HG02678 (cell line): ENCODE measurements at regions not wholly inside any gene's neighbourhood (a gene's known extent, or its start where the extent isn't known, plus 50 kb on each side); places are given as distances from the start of the nearest gene placed in this dataset.

Source experiments
- ATAC-seq: cut with Tn5 transposase; IDR thresholded peaks from one replicate; pipeline ENCODE4 v1.9.1; 2021; ENCODE audit warnings: mild to moderate bottlenecking, moderate library complexity; ENCODE audit not compliant: unreplicated experiment

DNA sequence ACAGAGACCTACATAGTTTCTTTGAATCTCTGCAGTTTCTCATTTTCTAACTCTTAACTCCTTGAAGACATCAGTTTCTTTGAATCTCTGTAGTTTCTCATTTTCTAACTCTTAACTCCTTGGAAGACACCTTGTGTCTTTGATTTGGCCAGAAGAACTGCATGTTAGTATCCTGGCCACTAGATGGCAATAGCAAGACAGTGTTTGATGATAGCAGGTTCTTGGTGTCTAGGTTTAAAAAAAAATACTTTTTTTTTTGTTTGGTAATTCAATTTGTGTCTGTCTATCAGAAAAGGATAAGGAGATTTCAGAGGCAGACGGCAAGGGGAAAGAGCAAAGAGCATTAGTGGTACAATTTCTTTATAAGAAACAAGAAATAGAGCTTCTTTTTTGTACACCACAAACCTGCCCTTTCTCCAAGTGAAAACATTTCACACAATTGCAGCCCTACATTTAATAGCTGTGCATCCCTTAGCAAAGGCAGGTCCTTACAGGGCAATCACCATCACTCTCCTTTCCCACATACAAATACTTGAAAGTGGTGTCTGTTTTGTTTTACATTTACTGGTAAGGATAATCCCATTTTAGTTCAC lies 1324.9 kb upstream of the CDH8 start:
- peak; percentile 62 for ATAC-seq

DNA sequence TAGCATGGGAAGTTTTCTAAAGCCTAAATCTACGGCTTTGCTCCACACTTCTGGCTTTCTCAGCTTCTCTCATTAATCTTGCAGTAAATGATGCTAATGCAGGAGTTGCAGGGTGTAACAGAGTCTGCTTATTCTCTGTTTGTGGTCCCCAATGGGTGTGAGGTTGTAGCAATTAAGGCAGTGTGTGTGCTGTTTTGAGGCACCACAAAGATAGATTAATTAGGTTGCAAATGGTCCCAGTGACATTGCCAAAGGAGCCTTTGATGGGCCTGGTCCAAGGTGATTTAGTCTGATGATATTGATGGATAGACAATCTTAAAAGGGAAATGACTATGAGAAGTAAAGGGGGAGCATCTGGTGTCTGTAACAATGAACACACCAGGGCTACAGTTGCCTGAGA lies 1313.7 kb upstream of the CDH8 start:
- no peak for ATAC-seq

DNA sequence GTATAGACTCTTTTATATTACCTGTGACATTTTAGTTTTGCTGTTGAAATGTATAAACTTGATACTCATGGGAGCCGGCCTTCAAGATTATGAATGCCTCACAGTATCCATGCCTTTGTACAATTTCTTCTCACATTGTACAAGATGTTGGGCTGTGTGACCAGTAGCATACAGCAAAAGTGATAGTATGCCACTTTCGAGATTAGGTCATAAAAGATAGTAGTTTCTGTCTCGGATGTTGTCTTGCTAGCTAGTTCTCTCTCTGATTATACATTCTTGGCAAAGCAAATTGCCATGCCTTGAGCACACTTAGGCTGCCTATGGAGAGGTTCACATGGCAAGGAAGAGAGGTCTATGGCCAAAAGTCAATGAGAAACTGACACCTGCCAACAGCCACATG lies 1309.8 kb upstream of the CDH8 start:
- ATAC-seq: no peak

DNA sequence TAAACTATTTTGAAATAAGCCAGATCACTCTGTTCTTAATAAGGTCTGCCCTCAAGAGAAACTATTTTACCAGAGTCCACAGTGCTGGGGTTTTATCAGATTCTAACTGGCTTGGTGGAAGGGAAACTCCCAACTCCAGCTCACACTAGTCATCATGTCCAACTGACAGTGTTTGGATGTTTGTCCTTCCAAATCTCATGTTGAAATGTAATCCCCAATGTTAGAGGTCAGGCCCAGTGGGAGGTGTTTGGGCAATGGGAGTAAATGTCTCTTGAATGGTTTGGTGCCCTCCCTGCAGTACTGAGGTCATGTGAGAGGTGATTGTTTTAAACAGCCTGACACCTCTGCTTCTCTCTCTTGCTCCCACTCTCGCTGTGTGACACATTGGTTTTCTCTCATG lies 1301.0 kb upstream of the CDH8 start:
- no peak for ATAC-seq

DNA sequence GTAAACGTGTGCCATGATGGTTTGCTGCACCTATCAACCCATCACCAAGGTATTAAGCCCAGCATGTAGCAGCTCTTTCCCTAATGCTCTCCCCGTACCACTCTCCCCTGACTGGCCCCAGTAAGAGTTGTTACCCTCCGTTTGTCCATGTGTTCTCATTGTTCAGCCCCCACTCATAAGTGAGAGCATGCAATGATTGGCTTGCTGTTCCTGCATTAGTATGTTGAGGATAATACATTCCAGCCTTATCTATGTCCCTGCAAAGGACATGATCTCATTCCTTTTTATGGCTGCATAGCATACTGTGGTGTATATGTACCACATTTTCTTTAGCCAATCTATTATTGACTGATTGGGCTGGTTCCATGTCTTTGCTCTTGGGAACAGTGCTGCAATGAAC lies 1294.9 kb upstream of the CDH8 start:
- no peak for ATAC-seq

DNA sequence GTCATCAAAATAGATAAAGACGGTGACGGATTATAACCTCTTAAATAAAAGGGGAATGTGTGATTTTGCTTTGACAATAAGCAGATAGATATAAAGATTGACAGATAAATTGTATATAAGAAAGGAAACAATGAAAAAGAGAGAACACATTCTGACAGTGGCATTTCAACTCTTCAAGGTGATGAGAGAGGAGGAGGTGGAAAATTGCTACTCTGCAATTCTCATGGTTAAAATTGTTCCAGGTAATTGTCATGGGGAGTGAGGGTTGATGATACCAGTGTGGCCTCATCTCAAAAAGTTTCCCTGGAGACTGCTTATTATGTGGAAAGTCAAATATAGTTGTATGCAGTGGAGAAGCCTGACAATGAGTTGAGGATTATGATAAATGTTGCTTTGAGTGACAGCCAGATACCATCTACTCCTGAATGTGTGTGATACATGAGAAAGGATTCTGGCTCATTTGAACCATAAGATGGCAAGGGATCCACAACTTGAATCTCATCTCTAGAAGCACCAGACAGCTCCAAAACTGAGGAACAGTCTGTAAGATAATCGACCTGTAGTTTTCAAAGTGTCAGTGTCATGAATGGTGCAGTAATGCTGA lies 1290.6 kb upstream of the CDH8 start:
- ATAC-seq: no peak

DNA sequence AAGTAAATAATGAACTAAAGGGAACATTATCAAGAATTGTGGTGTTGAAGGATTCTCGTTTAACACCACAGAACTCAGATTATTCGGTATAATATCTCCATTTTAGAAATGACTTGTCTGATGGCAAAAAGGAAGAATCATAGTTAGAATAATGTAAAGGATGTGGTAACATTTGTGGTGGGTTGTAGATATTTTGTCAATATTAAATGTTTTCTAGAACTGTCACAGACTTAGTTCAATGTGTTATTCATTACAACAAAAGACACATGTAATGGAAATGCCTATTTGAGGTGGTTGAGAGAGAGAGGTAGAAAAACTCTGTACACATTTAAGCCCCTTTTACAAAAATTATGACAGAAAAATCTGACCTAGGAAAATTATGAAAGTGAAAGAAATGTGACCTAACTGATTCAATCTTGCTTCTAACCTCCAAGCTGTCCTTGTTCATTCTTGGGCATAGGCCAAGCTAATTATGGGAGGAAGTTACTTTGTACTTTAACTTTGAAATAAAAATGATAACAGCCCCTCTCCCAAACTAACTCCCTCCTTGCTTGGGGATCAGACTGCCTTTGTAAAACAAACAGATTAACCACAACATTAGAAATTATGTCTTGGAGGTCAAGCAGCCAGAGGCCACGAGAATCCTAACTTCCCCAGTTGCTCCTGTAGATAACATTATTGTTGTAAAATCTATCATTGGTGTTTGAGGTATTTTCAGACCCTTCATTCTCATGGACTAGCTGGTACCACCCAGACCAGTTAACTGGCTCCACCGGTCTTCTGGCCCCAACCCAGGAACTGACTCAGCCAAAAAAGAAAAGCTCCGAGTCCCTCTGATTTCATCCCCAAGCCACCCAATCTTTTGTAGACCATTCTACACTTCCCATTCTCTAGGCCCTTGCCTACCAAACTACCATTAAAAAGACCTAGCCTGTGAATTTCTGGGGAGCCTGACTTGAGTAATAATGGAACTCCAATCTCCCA lies 1287.8 kb upstream of the CDH8 start:
- ATAC-seq: no peak

DNA sequence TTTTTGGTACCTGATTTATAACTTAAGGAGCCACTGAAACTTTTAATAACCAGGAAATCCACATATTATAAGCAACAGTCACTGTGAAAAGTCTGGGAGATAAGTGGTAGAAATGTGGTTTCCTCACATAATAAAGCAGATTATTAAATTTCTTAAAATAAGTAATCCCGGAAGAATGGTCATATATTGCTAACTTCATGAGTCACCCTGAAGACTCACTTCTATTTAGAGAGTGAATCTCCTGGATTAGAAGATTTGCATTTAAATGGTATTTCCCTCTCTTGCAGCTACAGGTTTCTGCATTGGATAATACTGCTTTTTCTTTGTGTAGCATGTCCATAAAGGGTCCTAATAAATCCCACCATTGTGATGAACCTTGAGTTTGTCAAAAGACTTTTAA lies 1286.8 kb upstream of the CDH8 start:
- no peak for ATAC-seq

DNA sequence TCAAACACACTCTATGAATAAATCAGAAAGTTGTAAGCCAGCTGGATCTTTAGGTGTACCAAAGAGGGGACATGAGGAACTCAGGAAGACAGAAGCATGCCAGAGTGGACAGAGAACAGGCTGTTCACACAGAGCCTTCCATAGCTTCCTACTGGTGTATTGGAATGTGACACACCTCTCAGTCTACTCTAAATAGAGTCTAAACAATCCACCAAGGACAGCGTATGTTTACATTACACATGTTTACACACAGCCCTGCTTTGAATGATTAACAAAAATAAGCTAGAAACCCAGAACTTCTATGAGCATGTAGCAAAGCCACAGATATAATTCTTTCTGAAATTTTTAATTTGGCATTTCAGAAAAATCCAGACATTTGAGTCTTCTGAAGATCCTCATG lies 1279.0 kb upstream of the CDH8 start:
- ATAC-seq: no peak

DNA sequence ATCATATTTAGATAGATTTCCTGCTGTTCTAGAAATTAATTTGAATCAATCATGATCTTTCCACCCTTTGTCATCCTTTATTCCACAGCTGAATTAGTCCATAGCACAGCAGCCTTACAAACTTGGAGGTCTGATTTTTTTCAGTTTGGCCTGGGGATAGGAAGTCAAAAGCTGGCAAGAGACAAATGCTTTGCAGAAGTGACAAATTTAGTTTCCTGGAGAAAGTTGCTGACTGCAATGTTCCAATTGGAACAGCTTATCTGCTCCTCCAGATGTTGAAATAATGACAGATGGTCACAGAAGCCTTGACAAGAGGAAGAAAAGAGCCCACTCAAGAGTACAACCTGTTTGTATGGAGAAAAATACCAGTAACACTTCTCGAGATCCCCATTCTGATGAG lies 1276.1 kb upstream of the CDH8 start:
- ATAC-seq: no peak

DNA sequence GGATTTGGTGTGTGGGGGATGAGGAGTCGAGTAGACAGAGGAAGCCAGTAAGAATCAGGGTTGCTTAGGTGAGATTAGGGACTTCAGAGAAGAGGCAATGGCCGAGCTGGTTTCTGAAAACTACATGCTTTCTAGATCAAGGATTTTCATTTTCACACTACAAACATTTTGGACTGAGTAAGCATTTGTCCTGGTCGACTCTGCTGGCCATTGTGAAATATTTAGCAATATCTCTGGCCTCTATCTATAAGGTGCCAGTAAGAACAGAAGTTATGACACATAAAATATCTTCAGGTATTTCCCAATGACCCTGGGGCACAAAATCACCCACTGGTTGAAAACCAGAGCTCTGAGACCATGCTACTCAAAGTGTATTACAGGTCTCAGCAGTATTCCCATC lies 1275.1 kb upstream of the CDH8 start:
- ATAC-seq: no peak

DNA sequence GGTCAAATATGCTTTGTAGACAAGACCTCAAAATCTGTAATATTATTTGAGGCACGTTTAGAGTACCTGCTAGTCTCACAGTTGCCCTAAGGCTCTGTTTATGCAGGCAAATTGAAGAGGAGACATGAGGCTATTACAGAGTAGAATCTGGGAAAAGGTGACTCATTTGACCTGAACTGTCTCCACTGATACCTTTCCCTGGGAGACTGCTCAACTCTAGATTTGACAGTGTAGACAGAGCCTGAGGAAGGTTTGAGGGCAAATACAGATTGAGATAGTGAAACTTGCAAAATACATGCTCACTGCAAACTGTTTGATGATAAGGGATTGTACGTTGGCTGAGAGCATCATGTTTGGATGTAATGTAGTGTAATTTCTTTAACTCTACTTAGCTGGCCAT lies 1266.6 kb upstream of the CDH8 start:
- no peak for ATAC-seq

DNA sequence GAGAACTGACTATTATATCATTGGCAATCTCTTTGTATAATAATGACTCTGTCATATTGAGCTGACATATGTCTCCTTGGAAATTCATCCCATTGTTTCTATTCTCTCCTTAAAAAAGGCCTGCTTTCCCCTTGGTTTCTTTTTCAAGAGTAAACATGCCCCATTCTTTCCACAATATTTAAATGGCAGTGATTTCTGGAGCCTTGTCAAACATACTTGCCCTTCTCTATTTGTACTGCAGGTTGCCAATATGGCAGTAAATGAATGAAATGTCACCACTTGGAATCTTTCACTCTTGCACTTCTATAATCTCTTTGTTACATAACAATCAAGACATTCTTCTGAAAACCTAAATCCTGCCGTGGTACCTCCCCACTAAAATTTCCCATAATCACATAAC lies 1265.1 kb upstream of the CDH8 start:
- ATAC-seq: no peak

DNA sequence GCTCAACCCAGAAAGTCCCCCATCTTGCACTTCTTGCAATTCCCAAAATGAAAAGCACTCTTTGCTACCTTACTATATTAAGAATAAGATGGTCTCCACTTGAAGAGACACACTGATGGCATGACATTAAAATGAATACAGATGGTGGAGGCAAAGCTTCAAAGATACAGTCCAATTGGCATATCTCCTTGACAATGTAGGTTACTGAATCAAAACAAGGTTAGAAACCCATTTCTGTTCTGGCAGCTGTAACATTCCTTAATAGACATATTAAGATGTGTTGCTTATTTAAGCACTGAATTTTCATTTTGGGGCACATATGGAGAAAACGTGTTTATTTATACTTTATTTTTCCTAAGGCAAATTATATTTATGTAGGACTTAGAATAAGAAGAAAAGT lies 1262.8 kb upstream of the CDH8 start:
- ATAC-seq: no peak

DNA sequence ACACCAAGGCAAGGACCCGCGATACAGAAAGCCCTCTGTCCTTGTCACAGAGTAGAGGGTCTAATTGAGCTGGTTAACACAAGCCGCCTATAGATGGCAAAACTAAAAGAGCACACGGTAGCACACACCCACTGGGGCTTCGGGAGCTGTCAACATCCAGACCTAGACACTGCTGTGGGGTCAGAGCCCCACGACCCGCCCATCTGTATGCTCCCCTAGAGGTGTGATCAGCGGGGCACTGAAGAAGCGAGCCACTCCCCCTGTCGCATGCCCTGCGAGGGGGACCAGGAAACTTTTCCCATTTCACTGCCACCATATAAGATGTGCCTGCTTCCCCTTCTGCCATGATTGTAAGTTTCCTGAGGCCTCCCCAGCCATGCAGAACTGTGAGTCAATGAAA lies 1255.8 kb upstream of the CDH8 start:
- ATAC-seq: no peak

DNA sequence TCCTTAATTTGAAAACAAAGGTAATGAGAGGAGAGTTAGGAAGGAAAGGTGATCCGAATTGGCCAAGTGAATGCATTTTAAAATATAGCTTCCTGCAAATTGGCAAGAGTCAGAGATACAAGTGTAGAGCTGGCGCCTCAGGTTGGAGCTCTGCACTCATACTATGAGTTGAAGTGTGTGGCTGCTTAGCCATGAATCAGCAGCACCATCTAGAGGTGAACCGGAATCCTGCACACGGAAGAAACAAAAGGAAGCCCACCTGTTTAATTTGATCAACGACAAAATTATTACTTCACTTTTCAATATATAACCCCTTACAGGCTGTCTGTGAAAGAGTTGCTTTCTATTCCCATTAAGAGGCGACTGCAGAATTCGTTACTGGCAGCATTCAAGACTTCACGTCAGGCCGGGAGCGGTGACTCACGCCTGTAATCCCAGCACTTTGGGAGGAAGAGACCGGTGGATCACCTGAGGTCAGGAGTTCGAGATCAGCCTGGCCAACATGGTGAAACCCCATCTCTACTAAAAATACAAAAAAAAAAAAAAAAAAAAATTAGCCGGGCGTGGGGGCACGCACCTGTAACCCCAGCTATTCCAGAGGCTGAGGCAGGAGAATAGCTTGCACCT lies 1253.7 kb upstream of the CDH8 start:
- ATAC-seq: no peak

DNA sequence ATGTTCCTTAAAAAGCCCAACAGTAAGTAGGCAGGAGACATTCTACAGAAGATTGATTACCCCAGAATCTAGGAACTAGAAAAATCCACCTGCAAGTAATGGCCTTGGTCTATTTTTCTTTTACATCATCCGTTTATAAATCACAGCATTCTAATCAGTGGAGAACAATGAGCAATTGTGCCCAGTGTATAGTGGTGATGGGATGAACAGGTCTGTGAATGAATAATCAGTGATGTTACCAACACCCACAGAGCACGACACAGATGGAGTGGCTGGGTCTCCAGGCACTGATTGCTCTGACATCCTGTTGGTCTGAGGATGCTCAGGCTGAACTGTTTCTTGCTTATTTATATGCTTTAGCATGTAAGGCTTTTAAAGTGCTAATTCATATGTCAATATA lies 1251.2 kb upstream of the CDH8 start:
- no peak for ATAC-seq

DNA sequence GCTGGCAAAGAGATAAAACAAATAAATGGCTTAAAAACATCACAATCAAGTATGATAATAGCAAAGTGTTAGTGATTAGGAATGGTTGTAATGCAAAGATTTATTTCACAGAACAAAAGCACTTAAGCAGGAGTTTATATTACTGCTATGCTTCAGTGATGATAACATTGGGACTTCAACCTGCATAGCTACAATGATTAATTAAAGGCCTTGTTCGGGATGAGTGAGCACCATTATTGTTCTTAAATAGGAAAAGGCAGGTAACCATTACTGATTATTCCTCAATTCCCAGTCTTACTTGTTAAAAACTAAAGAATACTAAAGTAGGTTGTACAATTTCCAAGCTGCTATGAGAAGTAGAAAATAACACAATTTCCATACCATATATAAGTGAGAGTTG lies 1247.5 kb upstream of the CDH8 start:
- ATAC-seq: no peak

DNA sequence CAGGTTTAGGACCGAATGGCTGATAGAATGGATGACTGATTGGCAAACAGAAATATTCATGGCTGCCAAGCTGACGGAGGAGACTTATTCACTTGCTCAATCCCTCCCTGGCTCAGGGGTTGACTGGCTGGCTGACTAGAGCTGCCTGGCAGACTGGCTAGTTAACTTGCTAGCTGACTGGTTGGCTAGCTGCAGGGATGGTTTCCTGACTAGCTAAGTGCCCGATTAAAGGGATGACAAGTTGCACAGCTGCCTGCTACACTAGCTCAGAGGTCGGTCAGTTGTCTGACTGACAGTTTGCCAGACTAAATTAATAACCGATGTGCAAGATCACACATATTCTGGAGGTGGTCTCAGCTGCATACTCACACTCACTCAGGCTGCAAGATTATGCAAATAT lies 1208.4 kb upstream of the CDH8 start:
- ATAC-seq: no peak

DNA sequence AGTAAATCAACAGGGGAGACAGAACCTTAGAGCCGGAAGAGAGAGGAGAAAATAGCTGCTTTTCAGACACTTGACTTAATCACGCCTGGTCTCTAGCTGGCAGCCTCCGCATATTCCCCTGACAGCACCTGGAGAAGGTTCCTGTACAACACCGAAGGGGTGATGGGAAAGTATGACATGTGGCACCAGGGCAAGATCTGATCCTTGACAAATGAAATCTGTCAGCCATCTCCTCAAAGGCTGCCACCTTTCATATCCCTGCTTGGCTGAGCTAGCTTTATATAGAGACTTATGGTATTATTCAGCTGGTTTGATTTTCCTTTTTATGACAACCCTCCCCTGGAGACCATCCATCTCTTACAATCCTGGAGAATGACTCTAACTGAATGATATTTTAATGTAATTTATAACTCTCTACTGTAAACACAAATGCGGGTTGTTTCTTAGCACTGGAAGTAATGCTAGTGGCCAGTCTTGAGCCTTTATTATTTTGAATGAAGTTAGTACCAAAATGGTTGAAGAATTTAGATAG lies 1205.3 kb upstream of the CDH8 start:
- ATAC-seq: no peak

DNA sequence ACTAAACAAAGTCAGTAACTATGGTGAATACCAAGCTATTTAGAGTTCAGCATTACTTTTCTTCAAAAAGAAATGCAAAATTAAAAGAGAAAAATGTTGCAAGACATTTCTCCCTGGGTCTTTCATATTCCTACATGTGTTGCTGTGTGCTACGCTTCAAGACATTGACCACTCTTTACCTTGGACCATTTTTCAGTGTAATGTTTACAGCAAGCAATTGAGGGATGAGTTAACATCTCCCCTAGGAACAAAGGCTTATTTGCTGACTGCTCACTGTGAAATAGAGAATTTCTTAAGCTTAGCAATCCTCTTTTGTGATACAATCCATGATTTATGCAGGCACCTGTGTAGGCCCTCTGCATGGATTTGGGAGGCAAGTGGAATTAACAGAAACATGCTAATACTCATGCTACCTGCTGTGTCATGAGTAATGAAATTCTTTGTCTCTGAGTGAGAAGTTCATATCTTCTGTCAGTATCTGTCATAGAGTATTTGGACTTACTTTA lies 1202.9 kb upstream of the CDH8 start:
- no peak for ATAC-seq
